ENCODE measurements at regions not wholly inside any gene's neighbourhood (a gene's known extent, or its start where the extent isn't known, plus 50 kb on each side); places are given as distances from the start of the nearest gene placed in this dataset.

- TF ChIP-seq CTCF (IDR thresholded peaks at IDR 0.05; ENCODE audit: low read length) (no peak), EZH2 (optimal IDR thresholded peaks at IDR 0.05; ENCODE audit: low read depth, low read length) (no peak)
Observed at GRCh38 chr10:118926903-118927302, 102.6 kb upstream of the NANOS1 start.
